HCEC 1CT (cell line): ENCODE measurements at regions not wholly inside any gene's neighbourhood (a gene's known extent, or its start where the extent isn't known, plus 50 kb on each side); places are given as distances from the start of the nearest gene placed in this dataset.
"Not testable (repeated sequence)": the region's sequence is repeated elsewhere in the genome, so short reads cannot be mapped to it uniquely, and the experiment has no call there.

Experiments used
- DNase-seq: peaks from one replicate; pipeline ENCODE4 v3.0.0-alpha.2; 2017

GRCh38 chr10:21403256-21404015 is 122.0 kb downstream of the SKIDA1 start:
- no peak for DNase-seq

DNA sequence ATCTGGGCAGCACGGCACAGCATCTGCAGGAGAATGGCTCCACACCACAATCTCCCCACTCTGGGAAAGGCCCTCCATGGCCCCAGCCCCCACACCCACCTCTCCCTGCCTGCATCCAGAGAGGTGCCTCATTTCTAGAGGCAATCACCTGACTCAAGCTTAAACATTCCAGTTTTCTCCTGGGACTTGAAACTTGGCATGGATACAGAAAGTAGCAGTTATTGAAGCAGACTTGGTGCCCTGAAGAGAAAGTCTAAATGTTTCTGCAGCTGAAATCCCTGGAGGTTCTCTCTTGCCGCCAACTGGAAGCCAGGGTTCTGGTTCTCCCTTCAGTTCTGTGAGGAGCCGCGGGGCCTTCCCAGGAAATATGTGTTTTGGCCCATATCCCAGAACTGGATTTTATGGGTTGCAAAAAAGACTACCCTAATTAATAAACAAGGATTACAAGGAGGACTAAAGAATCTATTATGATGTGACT is 122.8 kb downstream of the SKIDA1 start:
- no peak for DNase-seq

DNA sequence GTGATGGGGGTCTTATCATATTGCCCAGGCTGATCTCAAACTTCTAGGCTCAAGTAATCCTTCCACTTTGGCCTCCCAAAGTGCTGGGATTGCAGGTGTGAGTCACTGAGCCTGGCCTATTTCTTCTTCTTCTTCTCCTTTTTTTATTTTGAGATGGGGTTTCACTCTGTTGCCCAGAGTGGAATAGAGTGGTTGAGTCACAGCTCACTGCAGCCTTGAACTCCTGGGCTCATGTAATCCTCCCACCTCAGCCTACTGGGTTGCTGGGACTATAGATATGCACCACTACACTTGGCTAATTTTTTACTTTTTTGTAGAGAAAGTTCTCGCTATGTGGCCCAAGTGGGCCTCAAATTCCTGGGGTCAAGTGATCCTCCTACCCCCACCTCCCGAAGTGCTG is 124.3 kb downstream of the SKIDA1 start:
- peak; percentile 48 for DNase-seq

- DNase-seq, result peak; percentile 97
These were observed 126.0 kb downstream of the SKIDA1 start for GRCh38 chr10:21399392-21400035.

GRCh38 chr10:21398563-21399231 is 126.8 kb downstream of the SKIDA1 start:
- DNase-seq, result peak; percentile 77

DNA sequence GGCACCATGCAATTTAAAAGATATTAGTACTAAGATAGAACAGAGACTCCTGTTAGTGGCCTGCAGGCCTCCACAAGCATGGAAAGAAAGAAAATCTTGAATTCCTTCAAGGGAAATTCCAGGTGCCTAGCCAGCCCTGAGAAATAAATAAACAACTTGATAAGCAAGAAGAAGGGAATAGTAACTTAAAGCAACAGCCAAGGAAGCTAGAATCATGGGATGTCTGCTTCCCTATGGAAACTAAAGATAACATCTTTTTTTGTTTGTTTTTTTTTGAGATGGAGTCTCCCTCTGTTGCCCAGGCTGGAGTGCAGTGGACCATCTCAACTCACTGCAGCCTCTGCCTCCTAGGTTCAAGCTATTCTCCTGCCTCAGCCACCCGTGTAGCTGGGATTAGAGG is 128.6 kb downstream of the SKIDA1 start:
- DNase-seq, result no peak

DNA sequence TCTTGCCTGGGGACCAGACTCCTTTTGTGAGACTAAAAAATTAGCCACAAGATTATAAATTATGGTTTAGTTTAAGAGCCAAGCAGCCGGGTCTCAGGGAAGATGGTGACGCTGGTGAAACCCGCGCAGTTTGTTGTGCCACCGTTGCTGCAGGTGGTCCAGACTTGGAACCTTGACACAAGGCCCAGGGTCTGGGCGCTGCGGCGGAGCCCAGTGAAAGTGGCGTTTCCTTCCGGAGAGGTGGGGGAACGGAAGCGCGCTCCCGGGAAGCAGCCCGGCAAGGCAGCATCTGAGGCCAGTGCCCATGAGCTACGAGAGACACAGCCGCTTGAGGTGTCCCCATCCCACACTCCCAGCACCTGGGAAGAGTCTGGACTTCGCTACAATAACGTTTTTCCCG is 131.6 kb downstream of the SKIDA1 start:
- no peak for DNase-seq

DNA sequence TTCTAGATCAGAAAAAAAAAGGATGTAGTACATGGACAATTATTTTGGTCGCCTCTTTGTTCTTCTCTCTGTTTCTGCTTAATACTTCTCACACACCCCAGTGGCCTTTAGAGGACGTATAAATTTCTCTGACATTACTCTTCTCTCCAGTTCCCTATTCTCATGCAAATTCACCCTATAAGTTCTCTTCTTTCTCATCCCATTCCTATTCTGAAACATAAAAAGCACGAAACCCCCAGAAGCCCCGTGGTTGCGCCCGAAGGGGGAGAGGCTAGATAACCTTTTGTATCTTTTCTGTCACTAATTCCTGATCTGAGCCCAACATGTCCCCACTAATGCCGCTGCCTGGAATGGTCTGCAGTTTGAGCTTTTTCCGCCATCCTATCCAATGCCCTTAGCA is 136.9 kb downstream of the SKIDA1 start:
- DNase-seq, result no peak

- no peak for DNase-seq
These were observed 137.6 kb downstream of the SKIDA1 start for GRCh38 chr10:21387868-21388267.

- DNase-seq, result no peak
These were observed 139.4 kb downstream of the SKIDA1 start for GRCh38 chr10:21385996-21386585.

- DNase-seq, result no peak
These were observed 139.9 kb downstream of the SKIDA1 start for GRCh38 chr10:21385536-21385935.

DNA sequence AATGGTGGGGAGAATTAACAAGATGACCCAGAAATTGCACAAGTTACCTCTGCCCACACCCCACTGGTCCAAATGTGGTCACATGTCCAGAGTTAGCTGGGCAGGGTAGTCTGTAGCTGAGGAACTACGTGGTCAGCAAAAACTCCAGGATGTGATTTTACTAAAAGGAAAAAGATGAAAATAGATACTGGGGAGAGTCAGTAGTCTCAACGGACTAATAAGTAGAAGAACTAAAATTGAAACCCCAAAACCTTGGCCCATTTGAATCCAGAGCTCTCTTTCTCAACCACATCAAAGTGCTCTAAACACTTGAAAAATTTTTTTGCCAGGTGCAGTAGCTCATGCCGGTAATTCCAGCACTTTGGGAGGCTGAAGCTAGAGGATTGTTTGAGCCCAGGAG is 146.3 kb downstream of the SKIDA1 start:
- no peak for DNase-seq

DNA sequence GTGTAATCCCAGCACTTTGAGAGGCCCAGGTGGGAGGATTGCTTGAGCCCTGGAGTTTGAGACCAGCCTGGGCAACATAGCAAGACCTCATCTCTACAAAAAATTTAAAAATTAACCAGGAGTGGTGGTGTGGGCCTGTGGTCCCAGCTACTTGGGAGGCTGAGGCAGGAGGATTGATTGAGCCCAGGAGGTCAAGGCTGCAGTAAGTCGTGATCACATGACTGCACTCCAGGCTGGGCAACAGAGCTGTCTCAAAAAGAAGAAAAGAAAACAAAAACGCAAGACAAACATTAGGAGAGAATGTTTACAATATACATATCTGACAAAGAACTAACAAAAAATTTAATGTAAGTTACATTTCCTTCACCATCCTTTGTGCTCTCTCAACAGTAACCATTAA is 150.2 kb downstream of the SKIDA1 start:
- not testable (repeated sequence) for DNase-seq

- DNase-seq, result not testable (repeated sequence)
These were observed 151.6 kb downstream of the SKIDA1 start for GRCh38 chr10:21373881-21374280.

- peak; percentile 87 for DNase-seq
These were observed 152.7 kb downstream of the SKIDA1 start for GRCh38 chr10:21372651-21373410.

DNA sequence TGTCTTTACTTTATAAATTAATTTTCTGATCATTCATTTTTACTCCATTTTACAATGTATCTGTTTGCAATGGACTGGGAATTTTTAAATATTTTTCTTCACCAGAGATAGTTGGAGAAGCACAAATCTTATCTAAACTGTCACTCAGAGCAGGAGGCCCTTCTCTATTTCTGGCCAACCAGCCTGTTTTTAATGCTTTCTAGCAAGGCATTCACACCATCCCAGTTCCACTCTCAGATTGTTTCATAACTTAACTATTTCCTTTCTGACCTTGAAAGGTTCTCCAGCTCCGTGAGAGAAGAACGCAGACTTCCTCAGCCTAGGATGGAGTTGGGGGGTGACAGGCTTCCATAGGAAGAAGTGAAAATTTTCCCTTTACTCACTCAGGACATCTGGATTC is 155.8 kb downstream of the SKIDA1 start:
- DNase-seq, result no peak

DNA sequence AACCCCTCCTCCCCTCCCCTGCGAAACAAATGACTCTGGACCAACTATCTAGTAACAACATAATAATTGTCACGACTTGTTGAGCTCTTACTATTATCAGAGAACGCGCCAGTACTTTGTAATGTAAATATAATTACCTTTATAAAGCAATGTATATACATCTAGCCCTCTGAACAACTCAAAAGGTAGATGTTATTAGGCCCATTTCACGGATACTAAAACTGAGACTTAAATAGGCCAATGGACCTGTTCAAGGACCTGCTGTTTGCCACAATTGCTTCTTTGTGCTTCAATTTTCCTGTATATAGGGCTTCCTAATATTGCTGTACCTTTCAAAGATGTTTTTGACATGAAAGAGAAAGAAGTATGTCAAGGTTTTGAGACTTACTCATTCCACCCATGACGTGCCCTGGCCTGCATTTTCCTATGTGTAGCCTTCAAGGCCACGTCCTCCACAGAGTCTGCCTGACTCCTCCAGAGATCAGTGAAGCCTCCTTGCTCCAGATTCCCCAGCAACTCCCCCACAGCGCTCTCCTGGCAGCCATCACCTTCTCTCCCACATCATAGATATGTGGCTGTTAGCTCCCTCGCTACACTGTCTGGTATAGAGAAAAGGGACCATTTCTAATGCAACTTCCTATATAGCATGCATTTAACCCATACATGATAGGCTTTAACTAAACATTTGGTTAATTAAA is 156.6 kb downstream of the SKIDA1 start:
- DNase-seq, result no peak

- DNase-seq, result no peak
These were observed 157.4 kb downstream of the SKIDA1 start for GRCh38 chr10:21368022-21368582.

GRCh38 chr10:21366108-21366507 is 159.4 kb downstream of the SKIDA1 start:
- peak; percentile 76 for DNase-seq

GRCh38 chr10:21364196-21365114 is 161.0 kb downstream of the SKIDA1 start:
- peak; percentile 37 for DNase-seq

DNA sequence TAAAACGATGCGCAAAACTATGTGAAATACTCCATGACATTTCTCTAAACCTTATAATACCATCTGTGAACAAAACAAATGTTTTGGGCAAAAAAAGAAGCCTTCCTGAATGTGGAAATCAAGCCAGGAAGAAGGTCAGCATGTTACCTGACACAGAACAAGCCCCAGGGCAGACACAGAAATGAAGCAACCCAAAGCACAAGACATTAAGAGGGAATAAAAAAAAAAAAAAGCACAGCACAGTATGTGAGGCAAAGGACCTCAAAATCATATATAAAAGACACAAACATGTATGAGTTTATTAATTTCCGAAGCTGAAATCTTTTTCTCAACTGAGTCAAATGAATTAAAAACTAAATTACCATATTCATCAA is 161.8 kb downstream of the SKIDA1 start:
- no peak for DNase-seq
